Astrocyte (in vitro differentiated cells and primary cell): ENCODE measurements at regions not wholly inside any gene's neighbourhood (a gene's known extent, or its start where the extent isn't known, plus 50 kb on each side); places are given as distances from the start of the nearest gene placed in this dataset.
A peak's percentile ranks its signal among the peaks of the same experiment; 100 is the strongest.
"Not testable (repeated sequence)": the region's sequence is repeated elsewhere in the genome, so short reads cannot be mapped to it uniquely, and the experiment has no call there.

Experiments used
- DNase-seq: peaks from one replicate; pipeline ENCODE4 v3.0.0-alpha.2; 2010; ENCODE audit warnings: low read depth
- FAIRE-seq: peaks from 2 replicates; lab custom pipeline; 2011; peaks lifted over from hg19 to GRCh38; lab: Jason Lieb, UNC
- H2AFZ ChIP-seq: 2 replicates; pipeline ENCODE4 v1.6.0; 2012; ENCODE audit warnings: low read depth, low read length, inconsistent platforms
- H3K27ac ChIP-seq: 2 replicates; pipeline ENCODE4 v1.5.1; 2011; ENCODE audit warnings: low read depth, low read length, inconsistent platforms
- H3K27me3 ChIP-seq: 2 replicates; pipeline ENCODE4 v1.6.0; 2011; ENCODE audit warnings: low read length, inconsistent platforms; ENCODE audit not compliant: insufficient read depth
- H3K36me3 ChIP-seq: 2 replicates; pipeline ENCODE4 v1.5.1; 2011; ENCODE audit warnings: low read length, inconsistent platforms; ENCODE audit not compliant: insufficient read depth
- H3K4me1 ChIP-seq: 2 replicates; pipeline ENCODE4 v1.5.1; 2011; ENCODE audit warnings: low read length, inconsistent platforms; ENCODE audit not compliant: insufficient read depth
- H3K4me2 ChIP-seq: 2 replicates; pipeline ENCODE4 v1.6.0; 2012; ENCODE audit warnings: low read length, inconsistent platforms
- H3K4me3 ChIP-seq: 2 replicates; pipeline ENCODE4 v1.5.1; 2011; ENCODE audit warnings: low read depth, mild to moderate bottlenecking, low read length, inconsistent platforms; ENCODE audit not compliant: insufficient read depth
- H3K79me2 ChIP-seq: 2 replicates; pipeline ENCODE4 v1.6.0; 2012; ENCODE audit warnings: mild to moderate bottlenecking, low read length, inconsistent platforms; ENCODE audit not compliant: insufficient read depth
- H3K9ac ChIP-seq: 2 replicates; pipeline ENCODE4 v1.6.0; 2012; ENCODE audit warnings: mild to moderate bottlenecking, low read length, inconsistent platforms
- H3K9me3 ChIP-seq: 2 replicates; pipeline ENCODE4 v1.5.1; 2012; ENCODE audit warnings: low read depth, mild to moderate bottlenecking, low read length, inconsistent platforms; ENCODE audit not compliant: insufficient read depth
- H4K20me1 ChIP-seq: 2 replicates; pipeline ENCODE4 v1.6.0; 2012; ENCODE audit warnings: low read length, inconsistent platforms; ENCODE audit not compliant: insufficient read depth
- H3K27ac Mint-ChIP-seq: one replicate; pipeline ENCODE4 v1.8.0; 2021; ENCODE audit warnings: mild to moderate bottlenecking, mixed read lengths; ENCODE audit not compliant: unreplicated experiment
- H3K27me3 Mint-ChIP-seq: one replicate; pipeline ENCODE4 v1.8.0; 2021; ENCODE audit warnings: low read depth, mixed read lengths; ENCODE audit not compliant: unreplicated experiment
- H3K36me3 Mint-ChIP-seq: one replicate; pipeline ENCODE4 v1.8.0; 2021; ENCODE audit warnings: low read depth, mixed read lengths; ENCODE audit not compliant: unreplicated experiment
- H3K4me1 Mint-ChIP-seq: one replicate; pipeline ENCODE4 v1.8.0; 2021; ENCODE audit warnings: low read depth, mixed read lengths; ENCODE audit not compliant: unreplicated experiment
- H3K4me3 Mint-ChIP-seq: one replicate; pipeline ENCODE4 v1.8.0; 2021; ENCODE audit warnings: mild to moderate bottlenecking, moderate library complexity, mixed read lengths; ENCODE audit not compliant: unreplicated experiment
- H3K9me3 Mint-ChIP-seq: one replicate; pipeline ENCODE4 v1.8.0; 2021; ENCODE audit warnings: mild to moderate bottlenecking, mixed read lengths; ENCODE audit not compliant: unreplicated experiment
- EZH2 ChIP-seq: IDR thresholded peaks from 2 replicates; pipeline ENCODE4 v1.6.1; 2012; ENCODE audit warnings: mild to moderate bottlenecking, low read length, inconsistent platforms; ENCODE audit not compliant: insufficient read depth
- TF ChIP-seq, protein P1 (sequence below): IDR thresholded peaks from 2 replicates; pipeline ENCODE4 v1.5.1; 2011; ENCODE audit warnings: low read depth, mild to moderate bottlenecking, inconsistent platforms, low read length, moderate library complexity; ENCODE audit not compliant: insufficient read depth

DNA sequence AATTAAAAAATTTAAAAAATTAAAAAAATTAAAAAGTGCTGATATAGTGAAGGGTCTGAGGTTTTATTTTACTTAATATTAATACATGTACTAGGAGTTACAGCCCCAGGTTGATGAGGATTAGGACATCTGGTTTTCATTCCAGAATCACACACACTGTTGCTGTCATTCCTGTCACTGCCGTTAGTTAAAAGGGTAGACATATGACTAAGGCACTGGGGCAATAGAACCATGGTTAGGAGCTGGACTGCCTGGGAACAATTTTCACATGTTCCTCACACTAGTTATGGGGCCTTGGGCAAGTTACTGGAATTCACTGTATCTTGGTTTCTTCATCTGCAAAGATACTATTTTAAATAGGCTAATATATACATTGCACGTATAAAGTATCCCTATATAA lies 191.8 kb upstream of the DPYD start:
- no peak overlapping the region for H3K4me3 Mint-ChIP-seq
- Histone ChIP-seq H2AFZ (no peak overlapping the region), H3K9me3 (no peaks in the 10 kb centered on the region), H3K4me3 (no peak overlapping the region), H4K20me1 (no peaks in the 10 kb centered on the region), H3K4me1 (no peaks in the 10 kb centered on the region), H3K4me2 (no peak overlapping the region), H3K36me3 (no peaks in the 10 kb centered on the region), H3K27ac (no peak overlapping the region), H3K79me2 (no peaks in the 10 kb centered on the region), H3K27me3 (no peaks in the 10 kb centered on the region), H3K9ac (no peak overlapping the region)
- H3K36me3 Mint-ChIP-seq, result peaks cover 7% of the 10 kb centered on the region
- H3K27me3 Mint-ChIP-seq, result no peaks in the 10 kb centered on the region
- H3K9me3 Mint-ChIP-seq, result peaks cover 15% of the 10 kb centered on the region
- FAIRE-seq (no peak), DNase-seq (no peak)
- H3K4me1 Mint-ChIP-seq, result peaks cover 9% of the 10 kb centered on the region
- TF ChIP-seq, protein P1, sequence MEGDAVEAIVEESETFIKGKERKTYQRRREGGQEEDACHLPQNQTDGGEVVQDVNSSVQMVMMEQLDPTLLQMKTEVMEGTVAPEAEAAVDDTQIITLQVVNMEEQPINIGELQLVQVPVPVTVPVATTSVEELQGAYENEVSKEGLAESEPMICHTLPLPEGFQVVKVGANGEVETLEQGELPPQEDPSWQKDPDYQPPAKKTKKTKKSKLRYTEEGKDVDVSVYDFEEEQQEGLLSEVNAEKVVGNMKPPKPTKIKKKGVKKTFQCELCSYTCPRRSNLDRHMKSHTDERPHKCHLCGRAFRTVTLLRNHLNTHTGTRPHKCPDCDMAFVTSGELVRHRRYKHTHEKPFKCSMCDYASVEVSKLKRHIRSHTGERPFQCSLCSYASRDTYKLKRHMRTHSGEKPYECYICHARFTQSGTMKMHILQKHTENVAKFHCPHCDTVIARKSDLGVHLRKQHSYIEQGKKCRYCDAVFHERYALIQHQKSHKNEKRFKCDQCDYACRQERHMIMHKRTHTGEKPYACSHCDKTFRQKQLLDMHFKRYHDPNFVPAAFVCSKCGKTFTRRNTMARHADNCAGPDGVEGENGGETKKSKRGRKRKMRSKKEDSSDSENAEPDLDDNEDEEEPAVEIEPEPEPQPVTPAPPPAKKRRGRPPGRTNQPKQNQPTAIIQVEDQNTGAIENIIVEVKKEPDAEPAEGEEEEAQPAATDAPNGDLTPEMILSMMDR, result no peak
- no peak for TF ChIP-seq EZH2
- no peak overlapping the region for H3K27ac Mint-ChIP-seq

DNA sequence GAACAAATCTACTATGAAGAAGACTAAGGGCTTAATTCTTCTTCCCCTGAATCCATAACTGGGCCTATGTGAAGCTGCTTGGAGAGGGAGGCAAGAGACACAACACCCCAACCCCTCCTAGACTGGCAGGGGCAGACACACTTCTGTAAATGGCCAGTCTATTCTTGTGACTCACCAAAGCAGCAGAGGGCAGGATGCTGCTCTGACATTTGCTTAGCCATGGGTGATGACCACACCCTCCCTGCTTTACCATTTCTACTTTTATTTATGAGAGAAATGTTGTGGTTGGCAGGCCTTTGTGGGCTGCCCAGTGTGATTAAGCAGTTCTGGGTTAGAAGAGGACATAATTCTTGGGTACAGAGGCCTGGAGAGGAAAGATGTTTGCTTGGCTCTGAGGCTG lies 189.8 kb upstream of the DPYD start:
- no peak overlapping the region for H2AFZ ChIP-seq
- Mint-ChIP-seq H3K27ac (peak overlapping the region; percentile 15), H3K4me1 (peaks cover 9% of the 10 kb centered on the region), H3K4me3 (no peak overlapping the region), H3K9me3 (peaks cover 24% of the 10 kb centered on the region), H3K27me3 (no peaks in the 10 kb centered on the region), H3K36me3 (peaks cover 15% of the 10 kb centered on the region)
- no peak for FAIRE-seq
- no peaks in the 10 kb centered on the region for H3K79me2 ChIP-seq
- H3K9me3 ChIP-seq, result no peaks in the 10 kb centered on the region
- no peak overlapping the region for H3K27ac ChIP-seq
- H3K4me1 ChIP-seq, result no peaks in the 10 kb centered on the region
- H3K36me3 ChIP-seq, result no peaks in the 10 kb centered on the region
- no peak overlapping the region for H3K4me3 ChIP-seq
- H3K27me3 ChIP-seq, result no peaks in the 10 kb centered on the region
- peak; percentile 52 for DNase-seq
- TF ChIP-seq EZH2, result no peak
- TF ChIP-seq, protein P1, result no peak
- H3K9ac ChIP-seq, result no peak overlapping the region
- no peak overlapping the region for H3K4me2 ChIP-seq
- no peaks in the 10 kb centered on the region for H4K20me1 ChIP-seq

DNA sequence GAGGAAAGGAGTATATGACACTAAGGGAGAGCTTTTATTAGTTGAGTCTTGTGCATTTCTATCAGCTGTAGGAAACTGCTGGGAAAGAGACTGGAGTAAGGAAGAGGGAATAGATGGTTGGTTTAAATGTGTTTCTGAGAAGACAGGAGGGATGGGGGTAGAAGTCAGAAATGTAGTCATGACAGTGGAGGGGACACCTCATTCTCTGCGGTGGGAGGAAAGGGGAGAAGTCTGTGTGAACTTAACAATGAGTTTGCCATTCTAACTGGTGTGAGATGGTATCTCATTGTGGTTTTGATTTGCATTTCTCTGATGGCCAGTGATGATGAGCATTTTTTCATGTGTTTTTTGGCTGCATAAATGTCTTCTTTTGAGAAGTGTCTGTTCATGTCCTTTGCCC lies 187.5 kb upstream of the DPYD start:
- H3K9ac ChIP-seq, H3K27me3 Mint-ChIP-seq, H3K9me3 ChIP-seq, H3K4me3 Mint-ChIP-seq, H4K20me1 ChIP-seq, H3K36me3 ChIP-seq, H3K4me2 ChIP-seq, H2AFZ ChIP-seq, H3K4me3 ChIP-seq, H3K27ac ChIP-seq, H3K27me3 ChIP-seq, H3K4me1 ChIP-seq, H3K79me2 ChIP-seq, FAIRE-seq: not testable (repeated sequence)
- H3K4me1 Mint-ChIP-seq, result peaks cover 12% of the 10 kb centered on the region
- DNase-seq, result peak; percentile 19
- H3K36me3 Mint-ChIP-seq, result peaks cover 15% of the 10 kb centered on the region
- peaks cover 24% of the 10 kb centered on the region for H3K9me3 Mint-ChIP-seq
- H3K27ac Mint-ChIP-seq, result peak overlapping the region; percentile 38
